ENCODE measurements at regions not wholly inside any gene's neighbourhood (a gene's known extent, or its start where the extent isn't known, plus 50 kb on each side); places are given as distances from the start of the nearest gene placed in this dataset.

DNA sequence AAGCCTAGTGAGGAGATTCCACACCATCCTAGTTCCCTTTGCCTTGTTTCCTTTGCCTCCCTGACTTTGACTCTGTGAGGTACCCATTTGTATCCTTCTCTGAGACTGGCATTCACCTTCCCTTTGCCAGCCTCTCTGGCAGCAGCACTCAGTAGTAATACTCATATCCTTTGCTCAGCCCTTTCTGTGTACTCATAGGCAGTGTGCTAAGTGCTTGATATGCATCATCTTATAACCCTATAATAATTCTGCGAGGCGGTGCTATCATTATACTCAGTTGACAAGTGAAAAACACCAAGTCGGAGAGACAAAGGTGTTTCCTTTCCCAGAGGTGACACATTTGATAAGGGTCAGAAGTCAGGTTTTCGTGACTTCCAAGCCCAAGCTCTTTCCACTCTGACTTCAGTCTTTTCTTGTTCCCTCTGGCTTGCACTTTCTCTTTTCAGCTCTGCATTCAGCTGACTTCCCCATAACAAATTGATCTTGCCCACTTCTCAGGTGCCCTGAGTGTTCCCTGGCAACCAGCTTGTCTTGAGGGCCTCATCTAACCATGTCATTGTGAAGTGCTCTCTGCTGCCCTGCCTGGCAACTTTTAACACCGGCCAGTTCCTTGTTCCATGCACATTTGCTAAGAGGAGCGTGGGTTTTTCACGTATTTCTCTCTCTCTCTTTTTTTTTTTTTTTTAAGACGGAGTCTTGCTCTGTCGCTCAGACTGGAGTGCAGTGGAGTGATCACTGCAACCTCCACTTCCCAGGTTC lies 94.5 kb upstream of the UPP2 start:
- ATAC-seq (peak; percentile 93 to 95), DNase-seq (peak; percentile 72)
- Histone ChIP-seq H3K4me1 (peaks cover 6% of the 10 kb centered on the region), H3K27me3 (ENCODE audit: low read depth) (no peaks in the 10 kb centered on the region), H3K36me3 (no peaks in the 10 kb centered on the region), H3K27ac (no peak overlapping the region), H3K4me3 (no peak overlapping the region), H3K9me3 (no peaks in the 10 kb centered on the region)
- intact Hi-C loops (cut with DNase I) = no loop called here
- TF ChIP-seq, protein P1, sequence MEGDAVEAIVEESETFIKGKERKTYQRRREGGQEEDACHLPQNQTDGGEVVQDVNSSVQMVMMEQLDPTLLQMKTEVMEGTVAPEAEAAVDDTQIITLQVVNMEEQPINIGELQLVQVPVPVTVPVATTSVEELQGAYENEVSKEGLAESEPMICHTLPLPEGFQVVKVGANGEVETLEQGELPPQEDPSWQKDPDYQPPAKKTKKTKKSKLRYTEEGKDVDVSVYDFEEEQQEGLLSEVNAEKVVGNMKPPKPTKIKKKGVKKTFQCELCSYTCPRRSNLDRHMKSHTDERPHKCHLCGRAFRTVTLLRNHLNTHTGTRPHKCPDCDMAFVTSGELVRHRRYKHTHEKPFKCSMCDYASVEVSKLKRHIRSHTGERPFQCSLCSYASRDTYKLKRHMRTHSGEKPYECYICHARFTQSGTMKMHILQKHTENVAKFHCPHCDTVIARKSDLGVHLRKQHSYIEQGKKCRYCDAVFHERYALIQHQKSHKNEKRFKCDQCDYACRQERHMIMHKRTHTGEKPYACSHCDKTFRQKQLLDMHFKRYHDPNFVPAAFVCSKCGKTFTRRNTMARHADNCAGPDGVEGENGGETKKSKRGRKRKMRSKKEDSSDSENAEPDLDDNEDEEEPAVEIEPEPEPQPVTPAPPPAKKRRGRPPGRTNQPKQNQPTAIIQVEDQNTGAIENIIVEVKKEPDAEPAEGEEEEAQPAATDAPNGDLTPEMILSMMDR (IDR thresholded peaks at IDR 0.05) = peak; percentile 23

DNA sequence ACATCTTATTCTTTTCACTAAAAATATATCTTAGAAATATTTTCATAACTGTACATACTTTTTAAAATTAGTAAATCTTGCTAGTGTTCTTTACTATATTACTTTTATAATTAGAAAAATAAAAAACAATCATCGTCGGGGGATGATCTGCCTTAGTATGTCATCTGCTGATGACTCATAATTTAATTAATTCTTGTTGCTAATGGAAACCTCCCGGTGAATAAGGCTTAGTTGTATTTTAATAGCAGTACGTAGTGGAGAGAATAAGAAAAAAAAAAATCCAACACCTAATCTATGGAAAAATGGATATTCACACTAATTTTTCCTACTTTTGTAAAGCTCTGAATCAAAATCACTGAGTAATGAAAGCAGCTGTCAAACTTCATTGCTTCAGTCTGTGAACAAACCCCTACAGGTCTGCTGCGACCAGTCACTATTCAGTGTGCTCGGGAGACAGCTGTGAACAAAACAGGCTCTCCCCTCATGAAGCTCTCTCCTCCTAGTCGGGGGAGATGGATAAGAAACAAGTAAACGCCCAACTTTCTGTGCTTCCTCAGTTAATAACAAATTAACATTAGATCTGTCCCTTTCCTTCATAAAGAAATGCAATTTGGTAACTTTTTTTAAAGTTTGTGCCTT lies 97.4 kb upstream of the UPP2 start:
- intact Hi-C loops (cut with DNase I) = no loop called here
- Histone ChIP-seq H3K9me3 (no peaks in the 10 kb centered on the region), H3K36me3 (no peaks in the 10 kb centered on the region), H3K4me1 (peaks cover 1% of the 10 kb centered on the region), H3K27ac (no peak overlapping the region), H3K4me3 (no peak overlapping the region), H3K27me3 (ENCODE audit: low read depth) (no peaks in the 10 kb centered on the region)
- TF ChIP-seq, protein P1 (IDR thresholded peaks at IDR 0.05) = no peak
- ATAC-seq (no peak), DNase-seq (no peak)

DNA sequence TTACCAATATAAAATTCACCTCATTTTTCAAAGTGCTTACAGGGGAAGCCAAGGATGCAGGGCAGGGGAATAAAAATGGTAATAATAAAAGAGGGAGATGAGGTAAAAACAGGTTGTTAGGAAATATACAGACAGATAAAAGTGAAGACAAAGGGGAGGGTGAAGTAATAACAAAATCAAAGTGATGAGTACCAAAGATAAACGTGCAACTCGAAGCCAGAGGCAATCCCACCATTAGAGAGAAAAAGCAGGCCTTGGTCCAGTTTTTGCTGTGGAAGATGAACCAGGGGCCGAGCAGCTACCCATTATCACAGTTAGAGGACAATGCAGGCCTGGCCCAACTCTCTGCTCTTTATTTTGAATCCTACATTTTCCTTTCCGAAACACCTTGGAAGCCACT lies 99.6 kb upstream of the UPP2 start:
- intact Hi-C loops (cut with DNase I) = no loop called here
- H3K27me3 ChIP-seq (ENCODE audit: low read depth) = no peaks in the 10 kb centered on the region

DNA sequence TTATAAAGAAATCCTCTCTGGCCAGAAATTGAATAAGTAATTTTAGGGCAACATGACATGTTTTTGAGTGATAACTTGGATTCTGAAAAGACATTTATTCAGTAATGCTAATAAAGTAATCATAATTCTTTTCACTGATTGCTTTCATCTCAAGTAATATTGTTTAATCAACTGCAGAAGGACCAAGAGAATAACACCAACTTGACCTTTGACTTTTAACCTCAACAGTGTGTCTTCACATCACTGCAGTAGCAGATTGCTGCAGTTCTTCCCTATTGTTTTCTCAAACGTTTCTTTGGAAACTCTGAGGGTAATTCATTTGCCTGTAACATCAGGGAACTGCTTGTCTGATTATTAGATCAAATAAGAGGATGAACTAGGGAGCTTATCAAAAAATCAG lies 104.9 kb upstream of the UPP2 start:
- intact Hi-C loops (cut with DNase I) = no loop called here
- no peak for DNase-seq

More for the DNA sequence above, 99.6 kb upstream of the UPP2 start:
- H3K36me3 ChIP-seq = no peaks in the 10 kb centered on the region
- no peak for ATAC-seq
- H3K9me3 ChIP-seq = no peaks in the 10 kb centered on the region
- TF ChIP-seq, protein P1 (IDR thresholded peaks at IDR 0.05) = no peak
- H3K4me3 ChIP-seq = no peak overlapping the region
- H3K27ac ChIP-seq = no peak overlapping the region
- DNase-seq = no peak
- no peaks in the 10 kb centered on the region for H3K4me1 ChIP-seq

DNA sequence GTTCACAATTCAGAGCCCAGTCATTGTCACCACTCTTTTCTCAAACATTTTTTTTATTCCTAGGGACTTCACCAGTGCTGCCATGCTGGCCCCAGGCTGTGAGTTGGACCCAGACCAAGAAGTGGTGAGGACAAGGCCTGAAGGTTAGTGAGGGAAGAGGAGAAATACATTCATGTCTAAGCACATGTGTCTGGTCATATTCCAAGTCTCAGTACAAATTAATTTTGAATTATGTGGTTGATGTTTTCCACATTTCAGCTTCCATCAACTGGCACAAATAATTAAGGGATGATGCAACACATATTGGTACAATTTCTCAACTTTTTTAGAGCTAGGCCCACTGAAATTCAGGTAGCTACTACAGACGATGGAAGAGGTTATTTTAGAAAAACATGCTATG lies 106.6 kb upstream of the UPP2 start:
- ATAC-seq (no peak), DNase-seq (no peak)
- Histone ChIP-seq H3K27me3 (ENCODE audit: low read depth) (no peaks in the 10 kb centered on the region), H3K4me1 (no peaks in the 10 kb centered on the region), H3K27ac (no peak overlapping the region), H3K36me3 (no peaks in the 10 kb centered on the region), H3K9me3 (no peaks in the 10 kb centered on the region), H3K4me3 (no peak overlapping the region)
- TF ChIP-seq, protein P1 (IDR thresholded peaks at IDR 0.05) = no peak
- intact Hi-C loops (cut with DNase I) = no loop called here

More for the DNA sequence above, 104.9 kb upstream of the UPP2 start:
- Histone ChIP-seq H3K27me3 (ENCODE audit: low read depth) (no peaks in the 10 kb centered on the region), H3K27ac (no peak overlapping the region), H3K4me3 (no peak overlapping the region), H3K9me3 (no peaks in the 10 kb centered on the region), H3K4me1 (no peaks in the 10 kb centered on the region), H3K36me3 (no peaks in the 10 kb centered on the region)
- ATAC-seq = no peak
- TF ChIP-seq, protein P1 (IDR thresholded peaks at IDR 0.05) = no peak
